PC-3 (cell line): ENCODE measurements at regions not wholly inside any gene's neighbourhood (a gene's known extent, or its start where the extent isn't known, plus 50 kb on each side); places are given as distances from the start of the nearest gene placed in this dataset.

Source experiments
- ATAC-seq: fragments of 200-7000 bp; cut with Tn5 transposase; 2 replicates; pipeline ENCODE4 v1.9.1; 2020; ENCODE audit warnings: mild to moderate bottlenecking, moderate library complexity
- BruUV-seq: library from RNA; stranded (reverse); fragments of 400-500 nt; replicated peaks from 2 replicates; lab custom pipeline; 2021; lab: Mats Ljungman, UMichigan
- CTCF ChIA-PET: fragments of 300-600 bp; sonication (Branson Sonifier 250); formaldehyde crosslinking; loops from one replicate; lab custom pipeline; 2022; ENCODE audit warnings: antibody characterized with exemption; lab: Charles Lee
- POLR2A ChIA-PET: fragments of 300-600 bp; sonication (Branson Sonifier 250); formaldehyde crosslinking; loops from one replicate; lab custom pipeline; 2022; ENCODE audit warnings: antibody characterized with exemption; ENCODE audit not compliant: unreplicated experiment; lab: Charles Lee
- DNase-seq: peaks from one replicate; pipeline ENCODE4 v3.0.0-alpha.2; 2015
- H2AFZ ChIP-seq: fragments of 300-600 bp; sonication (generic); 2 replicates; pipeline ENCODE4 v1.6.0; 2016; ENCODE audit warnings: antibody characterized with exemption, low read length
- H3F3A ChIP-seq: fragments of 300-600 bp; sonication (generic); one replicate; pipeline ENCODE4 v1.6.0; 2017; ENCODE audit warnings: antibody characterized with exemption, low read length, control low read depth, mild to moderate bottlenecking; ENCODE audit not compliant: unreplicated experiment
- H3K27ac ChIP-seq: fragments of 300-600 bp; sonication (generic); 2 replicates; pipeline ENCODE4 v1.5.1; 2016; ENCODE audit warnings: mild to moderate bottlenecking, low read length
- H3K27me3 ChIP-seq: fragments of 300-600 bp; sonication (generic); 2 replicates; pipeline ENCODE4 v1.6.1; 2016; ENCODE audit warnings: low read length, mixed read lengths
- H3K36me3 ChIP-seq: fragments of 300-600 bp; sonication (generic); 2 replicates; pipeline ENCODE4 v1.6.1; 2016; ENCODE audit warnings: low read depth, mixed run types, low read length, mixed read lengths
- H3K4me1 ChIP-seq: fragments of 300-600 bp; sonication (generic); 2 replicates; pipeline ENCODE4 v1.5.1; 2016; ENCODE audit warnings: low read length; ENCODE audit not compliant: insufficient read depth
- H3K4me2 ChIP-seq: fragments of 300-600 bp; sonication (generic); 2 replicates; pipeline ENCODE4 v1.6.0; 2016; ENCODE audit warnings: low read length
- H3K4me3 ChIP-seq: fragments of 300-600 bp; sonication (generic); 2 replicates; pipeline ENCODE4 v1.5.1; 2016; ENCODE audit warnings: mild to moderate bottlenecking, low read length, mixed read lengths
- H3K79me2 ChIP-seq: fragments of 300-600 bp; sonication (generic); 2 replicates; pipeline ENCODE4 v1.6.1; 2017; ENCODE audit warnings: low read length, mixed read lengths
- H3K9ac ChIP-seq: fragments of 300-600 bp; sonication (generic); 2 replicates; pipeline ENCODE4 v1.6.0; 2016; ENCODE audit warnings: mild to moderate bottlenecking, low read length
- H3K9me2 ChIP-seq: fragments of 300-600 bp; sonication (generic); replicated peaks from 2 replicates; pipeline ENCODE4 v1.6.1; 2016; ENCODE audit warnings: mixed run types, low read length, mixed read lengths
- H3K9me3 ChIP-seq: fragments of 300-600 bp; sonication (generic); 2 replicates; pipeline ENCODE4 v1.6.1; 2016; ENCODE audit warnings: low read length, mixed read lengths
- H4K20me1 ChIP-seq: fragments of 300-600 bp; sonication (generic); 2 replicates; pipeline ENCODE4 v1.6.1; 2016; ENCODE audit warnings: low read length, mixed read lengths
- EZH2 ChIP-seq: fragments of 300-600 bp; sonication (generic); IDR thresholded peaks from one replicate; pipeline ENCODE4 v1.6.1; 2017; ENCODE audit warnings: antibody characterized with exemption, mild to moderate bottlenecking, low read length; ENCODE audit not compliant: unreplicated experiment
- EZH2phosphoT487 ChIP-seq: fragments of 300-600 bp; sonication (generic); IDR thresholded peaks from 2 replicates; pipeline ENCODE4 v1.6.1; 2018; ENCODE audit warnings: mild to moderate bottlenecking, antibody characterized with exemption, low read length, borderline replicate concordance
- intact Hi-C: fragments of 100-400 bp; cut with micrococcal nuclease; formaldehyde crosslinking; loops from 2 replicates; pipeline ENCODE4 v1.9.0; 2023
- TF ChIP-seq, protein P1 (sequence below): fragments of 300-600 bp; sonication (generic); conservative IDR thresholded peaks from 2 replicates; pipeline ENCODE4 v1.5.1; 2017; ENCODE audit warnings: antibody characterized with exemption, low read depth, mild to moderate bottlenecking, low read length

DNA sequence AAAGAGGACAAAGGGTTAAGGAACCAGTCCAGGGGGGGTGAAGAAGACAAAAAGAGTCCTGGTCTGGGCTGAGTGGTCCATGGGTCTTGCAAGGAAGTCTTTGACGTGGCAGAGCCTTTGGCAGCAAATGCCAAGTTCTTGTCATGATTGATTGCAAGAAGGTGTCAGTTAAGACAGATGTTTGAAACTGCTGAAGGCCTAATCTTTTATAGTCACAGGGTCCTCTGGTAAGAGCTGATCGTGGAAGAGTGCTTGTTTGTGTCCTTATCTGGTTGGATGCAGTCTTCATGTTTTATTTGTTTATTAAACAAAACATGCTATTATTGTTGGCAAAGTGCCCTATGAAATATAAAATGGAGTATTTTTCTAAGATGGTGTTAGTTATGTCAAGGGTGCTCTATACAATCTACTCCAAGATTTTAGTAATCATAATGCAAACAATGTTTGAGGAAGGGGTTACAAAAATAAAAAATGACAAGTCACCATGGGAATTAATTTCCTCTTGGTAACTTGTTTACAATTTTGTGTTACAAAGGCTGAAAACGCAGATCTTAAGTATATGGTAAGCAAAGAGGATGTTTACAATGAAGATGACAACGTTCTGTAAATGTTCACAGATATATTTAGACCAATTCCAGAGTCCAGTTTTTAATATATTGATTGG lies 85.9 kb downstream of the MAGED4 start:
- no peaks in the 10 kb centered on the region for H3K27me3 ChIP-seq
- no peaks in the 10 kb centered on the region for H3F3A ChIP-seq
- no peak overlapping the region for H2AFZ ChIP-seq
- H3K36me3 ChIP-seq, result no peaks in the 10 kb centered on the region
- no peaks in the 10 kb centered on the region for H3K9me3 ChIP-seq
- intact Hi-C loops, result no loop called here
- no peak overlapping the region for H3K9ac ChIP-seq
- BruUV-seq, result no TSS peak
- H3K4me2 ChIP-seq, result no peak overlapping the region
- ChIA-PET POLR2A (no interaction called here), CTCF (no interaction called here)
- no peaks in the 10 kb centered on the region for H3K79me2 ChIP-seq
- H3K4me3 ChIP-seq, result no peak overlapping the region
- DNase-seq (no peak), ATAC-seq (no peak)
- no peak overlapping the region for H3K27ac ChIP-seq
- H3K4me1 ChIP-seq, result no peaks in the 10 kb centered on the region
- no peaks in the 10 kb centered on the region for H4K20me1 ChIP-seq
- TF ChIP-seq, protein P1, sequence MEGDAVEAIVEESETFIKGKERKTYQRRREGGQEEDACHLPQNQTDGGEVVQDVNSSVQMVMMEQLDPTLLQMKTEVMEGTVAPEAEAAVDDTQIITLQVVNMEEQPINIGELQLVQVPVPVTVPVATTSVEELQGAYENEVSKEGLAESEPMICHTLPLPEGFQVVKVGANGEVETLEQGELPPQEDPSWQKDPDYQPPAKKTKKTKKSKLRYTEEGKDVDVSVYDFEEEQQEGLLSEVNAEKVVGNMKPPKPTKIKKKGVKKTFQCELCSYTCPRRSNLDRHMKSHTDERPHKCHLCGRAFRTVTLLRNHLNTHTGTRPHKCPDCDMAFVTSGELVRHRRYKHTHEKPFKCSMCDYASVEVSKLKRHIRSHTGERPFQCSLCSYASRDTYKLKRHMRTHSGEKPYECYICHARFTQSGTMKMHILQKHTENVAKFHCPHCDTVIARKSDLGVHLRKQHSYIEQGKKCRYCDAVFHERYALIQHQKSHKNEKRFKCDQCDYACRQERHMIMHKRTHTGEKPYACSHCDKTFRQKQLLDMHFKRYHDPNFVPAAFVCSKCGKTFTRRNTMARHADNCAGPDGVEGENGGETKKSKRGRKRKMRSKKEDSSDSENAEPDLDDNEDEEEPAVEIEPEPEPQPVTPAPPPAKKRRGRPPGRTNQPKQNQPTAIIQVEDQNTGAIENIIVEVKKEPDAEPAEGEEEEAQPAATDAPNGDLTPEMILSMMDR, result no peak
- TF ChIP-seq EZH2 (no peak), EZH2phosphoT487 (no peak)
- no peaks in the 10 kb centered on the region for H3K9me2 ChIP-seq

DNA sequence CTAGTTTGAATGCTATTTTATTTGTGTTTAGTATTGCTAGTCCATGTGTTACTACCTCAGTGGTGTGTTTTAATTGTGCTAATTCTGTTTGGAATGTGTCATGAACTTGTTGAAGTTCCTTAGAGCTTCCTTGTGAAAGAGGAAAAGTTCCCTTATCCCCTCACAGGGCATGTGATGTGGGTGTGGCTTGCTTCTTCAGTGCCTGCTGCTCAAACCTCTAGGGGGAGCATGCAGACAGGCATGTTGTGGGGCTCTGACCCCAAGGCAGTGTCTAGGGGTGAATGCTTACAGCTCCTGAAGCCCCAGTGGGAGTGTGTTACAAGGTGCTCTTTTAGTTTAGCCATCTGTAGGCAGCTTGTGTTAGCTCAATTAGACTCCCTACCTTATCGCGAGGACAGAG lies 86.5 kb downstream of the MAGED4 start:
- no peaks in the 10 kb centered on the region for H3F3A ChIP-seq
- H4K20me1 ChIP-seq, result no peaks in the 10 kb centered on the region
- POLR2A ChIA-PET, result no interaction called here
- no peaks in the 10 kb centered on the region for H3K79me2 ChIP-seq
- TF ChIP-seq, protein P1, result peak; percentile 40; the same call in 1 of the 2 replicates
- TF ChIP-seq EZH2phosphoT487 (no peak), EZH2 (no peak)
- H2AFZ ChIP-seq, result no peak overlapping the region
- H3K4me1 ChIP-seq, result no peaks in the 10 kb centered on the region
- no peak overlapping the region for H3K4me3 ChIP-seq
- no peaks in the 10 kb centered on the region for H3K27me3 ChIP-seq
- CTCF ChIA-PET, result no interaction called here
- H3K9me3 ChIP-seq, result no peaks in the 10 kb centered on the region
- H3K4me2 ChIP-seq, result no peak overlapping the region
- intact Hi-C loops, result no loop called here
- BruUV-seq, result no TSS peak
- ATAC-seq (no peak), DNase-seq (peak; percentile 23)
- H3K36me3 ChIP-seq, result no peaks in the 10 kb centered on the region
- H3K9ac ChIP-seq, result no peak overlapping the region
- H3K27ac ChIP-seq, result no peak overlapping the region
- no peaks in the 10 kb centered on the region for H3K9me2 ChIP-seq

DNA sequence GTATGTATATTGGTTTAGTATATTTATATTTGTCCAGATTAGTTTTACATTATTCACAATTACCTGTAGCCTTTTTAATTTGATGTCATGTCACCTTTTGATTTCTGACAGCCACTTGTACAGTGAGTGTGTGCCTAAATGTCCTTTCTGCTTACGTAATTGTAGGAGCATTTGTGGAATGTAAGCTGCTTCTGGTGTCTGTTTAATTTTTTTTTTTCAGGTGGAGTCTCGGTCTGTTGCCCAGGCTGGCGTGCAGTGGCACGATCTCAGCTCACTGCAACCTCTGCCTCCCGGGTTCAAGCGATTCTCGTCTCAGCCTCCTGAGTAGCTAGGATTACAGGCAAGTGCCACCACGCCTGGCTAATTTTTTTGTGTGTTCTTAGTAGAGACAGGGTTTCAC lies 91.2 kb upstream of the XAGE2 start:
- intact Hi-C loops, result no loop called here
- ChIA-PET POLR2A (no interaction called here), CTCF (no interaction called here)
- Histone ChIP-seq H3F3A (no peaks in the 10 kb centered on the region), H3K36me3 (no peaks in the 10 kb centered on the region), H3K27me3 (no peaks in the 10 kb centered on the region), H3K79me2 (no peaks in the 10 kb centered on the region), H2AFZ (no peak overlapping the region), H3K4me3 (no peak overlapping the region), H4K20me1 (no peaks in the 10 kb centered on the region), H3K9me2 (no peaks in the 10 kb centered on the region), H3K4me1 (no peaks in the 10 kb centered on the region), H3K9me3 (no peaks in the 10 kb centered on the region), H3K4me2 (no peak overlapping the region), H3K27ac (no peak overlapping the region), H3K9ac (no peak overlapping the region)
- TF ChIP-seq, protein P1, result no peak
- no peak for TF ChIP-seq EZH2phosphoT487
- TF ChIP-seq EZH2, result no peak
- DNase-seq (no peak), ATAC-seq (no peak)
- BruUV-seq, result no TSS peak
